H1 (cell line): ENCODE measurements at regions not wholly inside any gene's neighbourhood (a gene's known extent, or its start where the extent isn't known, plus 50 kb on each side); places are given as distances from the start of the nearest gene placed in this dataset.

Source experiments
- CTCF ChIA-PET: fragments of 300-600 bp; sonication (Branson Sonifier 250); formaldehyde crosslinking; loops from one replicate; lab custom pipeline; 2021; ENCODE audit not compliant: partially characterized antibody; lab: Charles Lee
- POLR2A ChIA-PET: fragments of 300-600 bp; sonication (Branson Sonifier 250); formaldehyde crosslinking; loops from one replicate; lab custom pipeline; 2021; ENCODE audit warnings: inconsistent platforms; ENCODE audit not compliant: partially characterized antibody; lab: Charles Lee
- DNase-seq, 2 experiments: peaks; one replicate each; pipeline versions ENCODE4 v3.0.0 to v3.0.0-alpha.2; 2010 to 2022; ENCODE audit warnings: low spot score in 2 of 2, low read depth in 1 of 2, mixed read lengths in 1 of 2
- FAIRE-seq: peaks from 2 replicates; lab custom pipeline; 2011; peaks lifted over from hg19 to GRCh38; lab: Jason Lieb, UNC
- H2AFZ ChIP-seq: 2 replicates; pipeline ENCODE4 v1.8.1; 2012; ENCODE audit warnings: low read length, inconsistent platforms
- H2AK5ac ChIP-seq: 2 replicates; pipeline ENCODE4 v1.6.1; 2013; ENCODE audit warnings: low read depth, low read length
- H2BK120ac ChIP-seq: replicated peaks from 2 replicates; pipeline ENCODE3; 2013; ENCODE audit warnings: low read depth, low read length, inconsistent platforms
- H2BK12ac ChIP-seq: 2 replicates; pipeline ENCODE4 v1.6.1; 2013; ENCODE audit warnings: low read depth, low read length
- H2BK15ac ChIP-seq: 2 replicates; pipeline ENCODE4 v1.6.1; 2013; ENCODE audit warnings: low read length
- H2BK20ac ChIP-seq: 2 replicates; pipeline ENCODE4 v1.6.1; 2013; ENCODE audit warnings: low read length
- H2BK5ac ChIP-seq: 2 replicates; pipeline ENCODE4 v1.6.1; 2013; ENCODE audit warnings: low read depth, low read length
- H3K14ac ChIP-seq: 2 replicates; pipeline ENCODE4 v1.6.1; 2013; ENCODE audit warnings: inconsistent platforms; ENCODE audit not compliant: insufficient read length
- H3K18ac ChIP-seq: 2 replicates; pipeline ENCODE4 v1.6.1; 2013; ENCODE audit warnings: low read length; ENCODE audit errors: extremely low read depth
- H3K23ac ChIP-seq: 2 replicates; pipeline ENCODE4 v1.6.1; 2013; ENCODE audit warnings: inconsistent platforms; ENCODE audit not compliant: insufficient read length
- H3K23me2 ChIP-seq: 2 replicates; pipeline ENCODE4 v1.6.1; 2013; ENCODE audit warnings: low read depth, low read length
- H3K27ac ChIP-seq: 2 replicates; pipeline ENCODE4 v1.6.1; 2011; ENCODE audit warnings: low read depth, low read length, inconsistent platforms
- H3K27me3 ChIP-seq, 4 experiments: replicated peaks in 1 of 4; 1 replicate in 1 of 4; 2 replicates in 3 of 4; pipeline versions ENCODE4 v1.6.1 to v1.8.1; 2011 to 2013; ENCODE audit warnings: low read length in 3 of 4, mild to moderate bottlenecking in 3 of 4, inconsistent platforms in 2 of 4, mixed read lengths in 2 of 4, moderate library complexity in 1 of 4; ENCODE audit not compliant: control insufficient read depth in 3 of 4, insufficient read depth in 3 of 4; ENCODE audit errors: extremely low read depth in 1 of 4
- H3K36me3 ChIP-seq, 4 experiments: 2 replicates each; pipeline versions ENCODE4 v1.6.1 to v1.8.1; 2011 to 2013; ENCODE audit warnings: mild to moderate bottlenecking in 4 of 4, low read length in 3 of 4, moderate library complexity in 2 of 4, control low read depth in 1 of 4, inconsistent platforms in 1 of 4; ENCODE audit not compliant: insufficient read depth in 4 of 4, control insufficient read depth in 2 of 4
- H3K4ac ChIP-seq: replicated peaks from 2 replicates; pipeline ENCODE3; 2013; ENCODE audit warnings: low read length, low read depth, mixed read lengths, inconsistent platforms; ENCODE audit not compliant: insufficient read length
- H3K4me1 ChIP-seq, 4 experiments: replicated peaks in 1 of 4; 1 replicate in 1 of 4; 2 replicates in 3 of 4; pipeline versions ENCODE4 v1.6.1 to v1.8.1; 2011 to 2013; ENCODE audit warnings: low read length in 3 of 4, inconsistent platforms in 2 of 4, mixed read lengths in 1 of 4; ENCODE audit not compliant: insufficient read depth in 4 of 4, control insufficient read depth in 3 of 4
- H3K4me2 ChIP-seq, 2 experiments: 2 replicates each; pipeline versions ENCODE4 v1.6.1 to v1.8.1; 2011 to 2013; ENCODE audit warnings: low read depth in 2 of 2, low read length in 2 of 2, control low read depth in 1 of 2, inconsistent platforms in 1 of 2, mild to moderate bottlenecking in 1 of 2; ENCODE audit not compliant: insufficient read depth in 1 of 2
- H3K4me3 ChIP-seq, 4 experiments: fragments of 200-600, 300-600 bp in 1 of 4; sonication (generic), shearing (Covaris generic), sonication (Bioruptor Twin) in 1 of 4; 2 replicates each; pipeline versions ENCODE4 v1.5.1 to v1.8.1; 2011 to 2016; ENCODE audit warnings: low read length in 4 of 4, low read depth in 3 of 4, control low read depth in 2 of 4, inconsistent platforms in 2 of 4, mild to moderate bottlenecking in 2 of 4, mixed read lengths in 1 of 4, moderate library complexity in 1 of 4; ENCODE audit not compliant: insufficient read depth in 2 of 4; ENCODE audit errors: extremely low read depth in 1 of 4
- H3K56ac ChIP-seq: replicated peaks from 2 replicates; pipeline ENCODE3; 2013; ENCODE audit warnings: low read depth, mild to moderate bottlenecking, mixed read lengths, low read length, inconsistent platforms; ENCODE audit not compliant: insufficient read length
- H3K79me1 ChIP-seq: 2 replicates; pipeline ENCODE4 v1.6.1; 2013; ENCODE audit warnings: low read depth, low read length, control low read depth
- H3K79me2 ChIP-seq, 2 experiments: 2 replicates each; pipeline versions ENCODE4 v1.6.1 to v1.8.1; 2012 to 2013; ENCODE audit warnings: low read length in 2 of 2, mild to moderate bottlenecking in 2 of 2, inconsistent platforms in 1 of 2; ENCODE audit not compliant: insufficient read depth in 2 of 2, control insufficient read depth in 1 of 2
- H3K9ac ChIP-seq, 4 experiments: replicated peaks in 1 of 4; 1 replicate in 1 of 4; 2 replicates in 3 of 4; pipeline versions ENCODE4 v1.6.1 to v1.8.1; 2011 to 2013; ENCODE audit warnings: low read depth in 3 of 4, low read length in 3 of 4, control low read depth in 2 of 4, mild to moderate bottlenecking in 2 of 4, moderate library complexity in 2 of 4, inconsistent platforms in 1 of 4; ENCODE audit errors: extremely low read depth in 1 of 4
- H3K9me3 ChIP-seq, 2 experiments: 2 replicates each; pipeline versions ENCODE4 v1.6.1 to v1.8.1; 2012 to 2013; ENCODE audit warnings: mild to moderate bottlenecking in 2 of 2, moderate library complexity in 2 of 2, control low read depth in 1 of 2, inconsistent platforms in 1 of 2, low read depth in 1 of 2, low read length in 1 of 2, mixed read lengths in 1 of 2; ENCODE audit not compliant: insufficient read depth in 2 of 2
- H4K20me1 ChIP-seq, 2 experiments: replicated peaks in 1 of 2; 2 replicates each; pipeline versions ENCODE3 to v1.8.1; 2011 to 2013; ENCODE audit warnings: inconsistent platforms in 2 of 2, low read length in 2 of 2, mild to moderate bottlenecking in 1 of 2; ENCODE audit not compliant: insufficient read depth in 2 of 2, control insufficient read depth in 1 of 2
- H4K5ac ChIP-seq: 2 replicates; pipeline ENCODE4 v1.6.1; 2013; ENCODE audit warnings: low read length, low read depth, mixed read lengths, inconsistent platforms; ENCODE audit not compliant: insufficient read length
- H4K8ac ChIP-seq: 2 replicates; pipeline ENCODE4 v1.8.0; 2013; ENCODE audit warnings: mild to moderate bottlenecking, moderate library complexity, low read length, inconsistent platforms; ENCODE audit not compliant: insufficient read depth; ENCODE audit errors: extremely low read depth
- H4K91ac ChIP-seq: replicated peaks from 2 replicates; pipeline ENCODE3; 2013; ENCODE audit warnings: low read length, mixed read lengths, inconsistent platforms; ENCODE audit not compliant: insufficient read length
- CREB1 ChIP-seq: IDR thresholded peaks from 2 replicates; pipeline ENCODE4 v1.6.1; 2012; ENCODE audit warnings: inconsistent platforms
- RNF2 ChIP-seq: fragments of 200-900, 300-1000 bp; sonication (generic); IDR thresholded peaks from 2 replicates; pipeline ENCODE4 v1.7.1; 2016; ENCODE audit warnings: borderline replicate concordance, low read depth, mild to moderate bottlenecking, antibody characterized with exemption, low read length; ENCODE audit not compliant: poor library complexity, severe bottlenecking; ENCODE audit errors: missing control alignments
- SIRT6 ChIP-seq: IDR thresholded peaks from one replicate; pipeline ENCODE4 v1.7.1; 2012; ENCODE audit warnings: low read length, inconsistent platforms
- SRF ChIP-seq: IDR thresholded peaks from 2 replicates; pipeline ENCODE4 v1.6.1; 2011; ENCODE audit warnings: mild to moderate bottlenecking, low read depth, low read length, moderate library complexity
- TCF12 ChIP-seq: IDR thresholded peaks from 2 replicates; pipeline ENCODE4 v1.6.1; 2011; ENCODE audit warnings: low read depth, mild to moderate bottlenecking, low read length
- WGBS, 2 experiments: shearing (Covaris generic) in 1 of 2; methylation state at CpG; one replicate each; pipeline versions ENCODE4 v1.1.6 to v1.1.7; 2013 to 2015; ENCODE audit warnings: low lambda C conversion rate in 2 of 2, mixed read lengths in 2 of 2, inconsistent platforms in 1 of 2, low coverage in 1 of 2, missing lambda C conversion rate in 1 of 2; ENCODE audit not compliant: insufficient replicate concordance in 2 of 2, insufficient coverage in 1 of 2, insufficient read length in 1 of 2; ENCODE audit errors: extremely low coverage in 1 of 2, missing lambda C conversion rate in 1 of 2; 5-methylcytosine and 5-hydroxymethylcytosine counted together

GRCh38 chr4:18394656-18395055 lies 373.1 kb upstream of the LCORL start:
- no peaks in the 10 kb centered on the region for H3K4me1 ChIP-seq
- DNase-seq: no peak
- H3K27me3 ChIP-seq: no peaks in the 10 kb centered on the region
- H2BK15ac ChIP-seq: no peak overlapping the region
- H3K4ac ChIP-seq: no peak overlapping the region
- no peaks in the 10 kb centered on the region for H4K20me1 ChIP-seq
- no peak overlapping the region for H2AFZ ChIP-seq
- TF ChIP-seq SRF: no peak
- no peak for TF ChIP-seq SIRT6
- TF ChIP-seq TCF12: no peak
- TF ChIP-seq CREB1: no peak
- TF ChIP-seq RNF2: no peak
- TF ChIP-seq, all 59 proteins: peak for 0
- Histone ChIP-seq H3K27ac (no peak overlapping the region), H3K56ac (no peak overlapping the region), H3K14ac (no peak overlapping the region), H2BK12ac (no peak overlapping the region), H3K4me3 (no peak overlapping the region), H4K5ac (no peak overlapping the region), H2BK20ac (no peak overlapping the region), H3K36me3 (no peaks in the 10 kb centered on the region), H3K9me3 (peaks cover 72 to 73% of the 10 kb centered on the region in 2 experiments), H2BK5ac (no peak overlapping the region), H4K8ac (no peak overlapping the region), H2BK120ac (no peak overlapping the region), H3K79me1 (no peaks in the 10 kb centered on the region), H3K23me2 (no peaks in the 10 kb centered on the region), H4K91ac (no peak overlapping the region), H3K79me2 (no peaks in the 10 kb centered on the region), H3K18ac (no peak overlapping the region), H3K9ac (no peak overlapping the region), H3K4me2 (no peak overlapping the region), H3K23ac (no peak overlapping the region), H2AK5ac (no peak overlapping the region)
- 80% methylated on average over 1 of the region's 1 CpG; no CpG with 5 or more reads in 1 of the 2 experiments for WGBS, 2 experiments
- no peak for FAIRE-seq
- ChIA-PET CTCF (no interaction called here), POLR2A (no interaction called here)
